GM18511 (cell line): ENCODE measurements at regions not wholly inside any gene's neighbourhood (a gene's known extent, or its start where the extent isn't known, plus 50 kb on each side); places are given as distances from the start of the nearest gene placed in this dataset.

Source experiments
- ATAC-seq: cut with Tn5 transposase; IDR thresholded peaks from one replicate; pipeline ENCODE4 v1.9.1; 2021; ENCODE audit warnings: mild to moderate bottlenecking, moderate library complexity; ENCODE audit not compliant: unreplicated experiment

DNA sequence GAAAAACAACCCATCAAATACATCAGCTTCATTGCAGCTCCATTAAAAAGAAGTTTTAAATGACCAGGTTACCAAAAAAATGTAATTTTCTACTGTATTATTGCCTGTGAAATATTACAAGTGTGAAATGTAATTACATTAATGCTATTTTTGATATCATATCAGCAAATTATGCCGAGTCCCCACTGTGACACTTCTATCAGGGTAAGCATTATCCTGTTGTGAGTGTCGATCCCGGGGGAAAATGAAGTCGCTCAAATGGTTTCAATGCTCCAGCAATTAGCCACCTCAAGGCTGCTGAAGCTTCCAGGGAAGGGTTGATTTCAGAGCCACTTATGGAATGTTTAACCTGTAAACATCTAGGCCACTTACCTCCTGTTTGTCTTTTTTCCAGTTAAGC lies 70.4 kb downstream of the RCN1 start:
- no peak for ATAC-seq

DNA sequence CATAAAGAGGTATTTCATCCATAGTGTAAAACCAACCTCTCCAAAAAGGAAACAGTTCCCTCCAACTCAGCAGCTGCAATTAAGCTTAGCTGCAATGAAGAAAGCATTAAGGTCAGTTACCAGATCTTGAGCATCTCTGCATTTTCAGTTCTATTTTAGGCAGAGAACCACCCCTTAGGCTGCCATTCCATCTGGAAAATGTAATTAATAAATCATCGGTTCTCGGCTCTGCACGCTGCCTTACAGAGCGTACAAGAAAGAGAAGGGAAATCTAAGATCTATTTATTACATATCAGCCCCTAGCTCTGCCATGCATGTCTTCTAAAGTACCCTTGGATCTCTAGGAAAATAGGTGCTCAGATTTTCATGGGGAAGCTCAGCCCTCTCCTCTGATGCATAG lies 71.5 kb downstream of the RCN1 start:
- ATAC-seq: no peak

DNA sequence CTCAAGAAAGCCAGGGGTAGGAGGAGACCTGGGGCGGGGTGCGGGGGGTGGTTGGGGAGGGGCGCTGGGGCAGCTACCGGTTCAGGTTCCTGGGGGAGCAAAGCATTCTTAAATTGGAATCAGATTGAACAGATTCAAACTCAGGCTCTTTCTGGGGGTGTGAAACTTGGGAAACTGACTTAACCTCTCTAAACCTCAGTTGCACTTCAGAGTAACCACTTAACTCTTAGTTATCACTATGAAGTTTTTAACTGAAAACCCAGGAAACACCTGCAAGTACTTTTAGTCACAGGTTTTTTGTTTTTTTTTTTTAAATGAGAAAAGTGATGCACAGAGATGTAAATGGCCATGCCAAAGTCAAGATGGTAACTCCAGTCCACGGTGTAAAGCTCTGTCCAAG lies 72.0 kb downstream of the RCN1 start:
- ATAC-seq: no peak

DNA sequence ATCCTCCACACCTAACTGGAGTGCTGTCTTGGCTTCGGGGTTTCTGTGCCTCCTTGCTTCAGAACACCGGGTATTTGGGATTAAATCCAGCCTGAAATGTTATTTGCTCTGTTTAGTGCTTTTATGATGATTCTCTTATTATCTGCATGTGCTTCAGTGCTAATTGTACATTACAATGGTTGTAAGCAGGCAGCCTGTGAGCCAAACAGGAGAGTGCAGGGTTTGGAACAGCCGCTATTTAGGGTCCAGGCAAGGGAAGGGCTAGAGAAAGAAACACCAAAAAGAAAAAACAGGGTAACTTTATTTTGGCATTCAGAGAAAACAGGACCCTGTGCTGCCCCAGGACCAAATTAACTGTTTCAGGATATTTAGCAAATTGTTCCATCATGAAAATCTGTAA lies 72.7 kb downstream of the RCN1 start:
- no peak for ATAC-seq

DNA sequence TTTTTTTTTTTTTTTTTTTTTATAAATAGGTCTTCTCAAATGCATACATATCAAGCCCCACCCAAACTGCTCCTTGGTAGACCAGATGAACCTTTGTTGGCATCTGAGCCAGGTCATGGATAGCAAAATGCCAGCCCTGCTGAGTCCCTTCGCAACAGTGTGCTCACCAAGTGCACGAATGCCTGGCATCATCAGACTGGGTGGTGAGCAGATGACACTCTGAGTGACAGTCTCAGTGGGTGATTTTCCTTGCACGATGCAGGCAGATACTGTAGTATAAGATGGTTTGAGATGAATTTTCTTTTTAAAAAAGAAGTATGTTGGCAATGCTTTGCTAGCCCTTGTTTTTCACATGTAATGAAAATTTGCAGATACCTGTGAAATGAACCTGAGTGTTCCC lies 74.0 kb downstream of the RCN1 start:
- no peak for ATAC-seq

DNA sequence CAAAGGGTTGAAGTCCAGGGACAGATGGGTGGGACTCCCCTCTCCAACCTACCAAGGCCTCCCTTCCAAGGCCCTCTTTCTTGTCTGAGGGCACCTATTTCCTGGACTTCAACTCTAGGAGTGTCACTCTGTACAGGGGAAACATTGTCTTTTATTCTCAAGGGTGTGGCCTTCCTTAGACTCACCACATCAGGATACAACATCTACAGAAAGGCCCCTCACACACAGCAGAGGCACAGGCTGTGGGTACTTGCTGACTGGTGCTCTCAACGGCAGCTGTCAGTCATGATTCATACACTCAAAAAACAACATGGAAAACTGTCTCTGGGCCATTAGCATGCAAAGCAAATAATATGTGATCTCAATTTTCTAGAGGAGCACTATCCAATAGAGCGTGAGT lies 78.0 kb downstream of the RCN1 start:
- no peak for ATAC-seq

DNA sequence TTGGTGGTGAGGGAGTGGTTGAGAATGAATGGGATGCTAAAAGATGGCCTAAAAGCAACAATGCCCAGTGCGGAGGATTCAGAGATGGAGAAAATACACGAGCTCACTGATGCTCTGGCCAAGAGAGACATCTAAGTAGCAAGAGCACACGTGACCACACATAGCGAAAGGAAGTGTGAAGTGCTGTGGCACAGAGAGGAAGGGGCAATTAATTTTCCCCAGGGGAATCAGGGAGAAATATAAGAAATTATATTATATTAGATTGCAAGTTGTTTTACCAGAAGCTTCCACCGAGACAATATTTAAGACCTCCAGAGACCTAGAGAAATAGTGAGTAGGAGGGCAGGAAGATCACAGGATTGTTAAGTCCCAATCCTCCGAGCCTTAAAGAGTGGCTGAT lies 80.6 kb downstream of the RCN1 start:
- no peak for ATAC-seq

DNA sequence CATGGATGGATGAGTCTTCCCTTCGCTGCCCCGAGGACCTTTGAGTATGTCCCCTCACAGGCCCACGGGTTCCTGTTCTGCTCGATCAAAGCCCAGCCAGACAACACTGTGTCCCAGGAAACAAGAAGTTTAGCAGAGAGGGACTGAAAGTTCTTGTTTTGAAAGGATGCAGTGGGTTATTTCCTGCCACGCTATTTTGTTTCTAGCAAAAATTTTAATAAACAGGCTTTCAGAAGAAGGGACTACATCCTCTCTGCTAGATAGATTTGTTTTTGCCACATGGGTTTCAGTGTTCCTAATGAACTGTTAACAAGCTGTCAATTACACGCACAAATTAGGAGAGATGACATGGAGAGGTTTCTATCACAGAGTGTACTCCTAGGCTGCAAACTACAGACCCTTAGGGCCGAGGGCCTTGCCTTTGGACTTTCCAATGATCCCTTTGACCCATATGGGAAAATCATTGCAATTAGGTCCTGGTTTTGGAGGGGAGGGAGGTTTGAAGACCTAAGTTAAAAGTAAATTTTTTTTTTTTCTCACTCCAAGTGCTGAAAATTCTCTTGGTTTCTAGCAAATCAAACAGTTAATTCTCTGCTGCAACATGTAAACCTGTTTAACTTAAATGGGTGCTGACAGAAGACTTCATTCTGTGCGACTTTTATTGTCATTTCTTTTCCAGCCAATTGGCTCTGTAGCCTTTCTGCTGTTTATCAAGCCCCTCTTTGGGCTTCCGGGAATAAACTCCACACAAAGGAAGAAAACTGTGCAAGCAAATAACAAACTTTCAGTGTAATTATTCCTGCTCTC lies 81.4 kb downstream of the RCN1 start:
- ATAC-seq: no peak

DNA sequence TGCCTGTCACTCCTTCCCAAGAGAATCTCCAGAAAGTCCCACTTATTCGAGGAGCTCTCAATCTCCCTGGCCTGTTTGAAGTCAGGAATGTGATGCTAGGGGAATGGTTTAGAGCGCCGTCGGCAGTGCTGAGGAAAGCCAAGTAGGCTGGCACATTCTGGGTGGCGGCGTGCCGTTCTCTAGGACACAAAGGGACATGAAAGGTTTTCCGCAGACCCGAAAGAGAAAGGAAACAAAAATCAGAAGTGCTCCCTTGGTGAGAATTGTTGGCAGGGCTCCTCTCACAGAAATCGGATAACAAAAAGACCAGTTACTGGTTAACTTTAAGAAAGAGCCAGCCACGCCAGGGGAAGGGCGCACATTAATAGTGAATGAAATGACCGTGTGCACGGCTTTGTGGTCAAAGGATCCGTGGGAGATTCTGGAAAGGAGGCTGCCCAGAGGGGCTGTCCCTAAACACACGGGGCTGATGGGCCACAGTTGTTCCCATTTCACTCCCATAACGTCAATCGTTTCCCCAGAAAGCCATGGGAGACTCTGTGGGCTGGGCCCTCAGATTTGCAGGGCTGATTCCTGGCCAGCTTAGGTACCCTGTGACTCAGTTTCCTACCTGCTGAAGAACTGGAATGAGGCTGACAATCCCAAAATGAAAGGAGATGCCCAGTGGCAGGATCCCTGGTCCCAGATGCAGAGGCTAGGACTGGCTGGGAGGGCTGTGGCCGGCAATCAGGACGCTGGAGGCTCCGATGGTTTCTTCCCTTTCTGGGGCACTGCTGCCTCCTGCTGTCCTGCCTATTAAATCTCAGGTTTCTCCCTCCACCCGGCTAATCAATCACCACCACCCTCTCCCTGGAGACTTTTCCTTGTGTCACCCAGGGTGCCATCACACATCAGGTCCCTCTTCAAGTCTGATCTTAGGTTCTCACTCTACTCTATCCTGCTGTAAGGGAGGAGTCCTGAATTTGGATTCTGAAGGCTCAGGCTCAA lies 82.3 kb downstream of the RCN1 start:
- peak; percentile 51 for ATAC-seq

DNA sequence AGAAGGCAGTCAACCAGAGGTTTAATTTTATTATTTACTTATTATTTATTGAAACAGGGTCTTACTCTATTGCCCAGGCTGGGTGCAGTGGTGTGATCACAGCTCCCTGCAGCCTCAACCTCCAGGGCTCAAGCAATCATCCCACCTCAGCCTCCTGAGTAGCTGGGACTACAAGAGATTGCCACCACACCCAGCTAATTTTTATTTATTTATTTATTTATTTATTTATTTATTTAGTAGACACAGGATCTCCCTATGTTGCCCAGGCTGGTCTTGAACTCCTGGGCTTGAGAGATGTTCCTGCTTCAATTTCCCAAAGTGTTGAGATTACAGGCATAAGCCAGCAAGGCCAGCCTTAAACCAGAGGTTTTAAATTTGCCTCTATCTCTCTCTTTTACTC lies 83.1 kb downstream of the RCN1 start:
- no peak for ATAC-seq

DNA sequence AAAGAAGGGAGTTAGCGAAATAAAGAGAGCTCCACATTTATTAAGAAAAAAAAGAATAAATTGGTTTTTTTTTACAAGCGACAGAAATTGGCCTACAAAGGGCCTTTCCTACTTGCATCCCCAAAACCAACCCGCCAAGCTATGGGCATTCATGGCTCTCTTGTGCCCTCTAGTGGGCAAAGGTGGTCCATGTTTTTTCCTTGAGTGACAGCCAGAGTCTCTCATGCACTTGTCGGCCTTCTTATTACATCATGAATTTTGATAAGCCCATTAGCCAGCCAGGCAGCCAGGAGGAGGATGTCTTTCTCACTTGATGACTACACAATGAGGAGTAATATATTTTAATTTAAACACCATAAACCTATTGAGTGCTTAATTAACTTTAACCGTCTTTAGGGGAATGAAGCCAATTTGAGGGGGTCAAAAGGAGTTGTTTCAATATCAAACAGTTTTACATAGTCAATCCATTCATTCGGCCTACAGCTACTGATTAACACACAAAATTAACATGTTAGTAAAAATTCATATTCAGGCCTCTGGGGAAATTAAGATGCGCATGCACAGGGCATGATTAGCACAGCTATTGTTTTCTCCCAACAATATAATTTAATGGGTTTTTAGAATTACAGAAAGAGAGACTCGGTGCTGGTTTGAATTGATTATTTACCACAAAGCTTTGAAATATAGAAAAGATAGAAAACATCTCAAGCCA lies 85.5 kb downstream of the RCN1 start:
- peak; percentile 80 for ATAC-seq

DNA sequence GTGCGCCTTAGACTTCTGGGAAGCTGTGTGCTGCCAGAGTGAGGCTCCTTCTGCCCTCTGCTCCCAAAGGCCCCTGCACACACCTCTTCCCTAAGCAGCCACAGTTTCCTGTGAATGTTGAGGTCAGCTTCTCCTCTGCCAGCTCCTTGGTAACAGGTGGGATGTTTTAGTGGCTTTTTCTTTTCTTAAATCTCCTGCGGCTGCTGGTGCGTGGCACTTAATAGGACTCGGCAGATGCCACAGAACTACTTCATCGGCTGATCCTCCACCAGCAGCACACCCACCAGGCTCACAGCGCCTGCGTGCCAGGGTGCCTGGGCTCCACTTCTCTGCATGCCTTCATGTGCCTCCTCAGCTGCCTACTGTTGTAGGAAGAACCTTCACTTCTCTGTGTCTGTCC lies 87.8 kb downstream of the RCN1 start:
- ATAC-seq: no peak

DNA sequence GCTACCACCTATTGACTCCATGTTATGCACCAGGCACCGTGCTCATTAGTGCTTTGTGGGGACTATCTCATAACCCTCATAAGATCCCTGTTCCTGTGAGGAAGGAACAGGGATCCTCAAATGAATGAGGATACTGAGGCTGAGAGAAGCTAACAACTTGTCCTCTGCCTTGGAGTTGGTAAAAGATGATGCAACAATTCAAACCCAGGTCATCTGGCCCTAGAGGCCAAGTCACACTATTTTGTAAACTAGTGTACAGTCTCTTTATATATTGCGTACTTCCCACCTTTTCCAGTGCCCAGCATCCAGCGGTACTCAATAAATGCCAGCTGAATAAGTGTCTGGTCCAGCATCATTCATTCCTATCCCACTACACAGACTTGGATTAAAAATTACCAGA lies 92.6 kb downstream of the RCN1 start:
- ATAC-seq: no peak

DNA sequence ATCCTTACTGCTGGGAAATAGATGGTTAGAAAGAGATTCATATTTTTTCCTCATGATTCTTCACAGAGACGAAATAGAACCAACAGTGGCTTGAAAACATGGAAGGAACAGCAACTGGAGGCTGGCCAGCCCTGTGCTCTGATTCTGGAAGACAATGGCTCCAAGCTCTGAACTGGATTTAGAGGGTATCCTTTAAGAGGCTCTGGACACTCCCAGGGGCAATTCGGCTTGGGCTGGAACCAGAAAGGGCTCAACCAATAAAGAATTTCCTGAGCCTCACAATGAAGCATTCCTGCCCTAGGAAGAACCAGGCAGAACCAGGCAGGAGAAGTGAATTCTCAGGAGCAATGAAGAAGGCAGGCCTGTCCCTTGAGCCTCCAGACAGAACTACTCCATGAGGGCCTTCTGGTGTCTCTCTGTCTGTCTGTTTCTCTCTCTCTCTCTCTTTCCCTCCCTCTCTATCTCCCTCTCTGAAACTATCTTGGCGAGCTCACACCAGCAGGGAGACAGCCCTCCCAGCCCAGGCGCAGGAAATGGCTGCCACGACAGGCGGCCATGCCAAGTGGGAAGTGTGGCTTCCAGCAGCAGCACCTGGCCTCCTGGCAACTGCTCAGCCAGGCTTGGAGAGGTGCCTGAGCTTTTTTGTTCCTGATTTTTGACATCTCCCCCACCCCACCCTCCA lies 93.3 kb downstream of the RCN1 start:
- peak; percentile 33 for ATAC-seq

DNA sequence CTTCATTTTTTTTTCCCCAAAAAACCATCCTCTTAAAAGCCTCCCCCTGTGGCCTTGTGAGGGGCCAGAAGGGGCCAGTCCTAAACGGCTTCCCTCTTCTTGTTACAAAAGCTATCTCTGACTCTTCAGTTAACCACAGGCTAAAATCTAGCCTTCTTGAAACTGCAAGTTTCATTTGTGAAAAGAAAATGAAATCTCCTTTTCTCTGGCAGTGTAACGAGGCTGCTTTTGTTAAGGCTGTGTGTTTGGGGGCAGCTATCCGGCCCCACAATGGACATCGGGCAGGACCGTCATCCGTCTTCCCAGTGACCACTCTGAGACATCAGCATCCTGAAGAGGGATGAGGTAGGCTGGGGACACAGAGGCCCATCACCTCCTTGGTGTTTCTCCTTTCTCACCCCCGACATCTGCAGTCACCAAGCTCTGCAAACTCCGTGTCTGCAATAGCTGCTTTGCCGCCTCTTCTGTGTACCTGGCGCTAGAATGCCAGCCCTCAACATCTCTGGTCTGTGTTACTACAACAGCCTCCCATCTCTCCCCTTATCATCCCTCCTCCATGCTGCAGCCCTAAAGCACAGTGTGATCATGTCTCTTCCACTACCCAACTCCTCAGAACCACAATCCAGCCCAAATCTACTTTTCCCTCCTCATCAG lies 94.0 kb downstream of the RCN1 start:
- peak; percentile 78 for ATAC-seq

DNA sequence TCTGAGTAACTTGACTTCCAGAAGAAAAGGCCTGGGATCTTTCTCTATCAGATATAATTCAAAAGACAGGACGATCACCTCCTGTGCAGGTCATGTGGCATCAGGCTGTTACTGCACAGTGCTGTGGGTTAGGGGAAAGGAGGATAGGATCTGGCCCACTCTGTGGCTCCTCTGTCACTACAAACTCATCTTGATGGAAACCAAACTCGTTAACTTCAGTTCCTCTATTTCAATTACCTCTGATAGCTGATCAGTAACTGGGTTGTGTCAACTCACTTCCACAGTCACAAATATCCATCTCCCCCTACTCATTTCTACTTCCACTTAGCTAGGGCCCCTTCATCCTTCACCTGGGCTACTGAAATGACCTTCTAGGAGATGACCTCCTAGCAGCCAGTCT lies 95.2 kb downstream of the RCN1 start:
- no peak for ATAC-seq

DNA sequence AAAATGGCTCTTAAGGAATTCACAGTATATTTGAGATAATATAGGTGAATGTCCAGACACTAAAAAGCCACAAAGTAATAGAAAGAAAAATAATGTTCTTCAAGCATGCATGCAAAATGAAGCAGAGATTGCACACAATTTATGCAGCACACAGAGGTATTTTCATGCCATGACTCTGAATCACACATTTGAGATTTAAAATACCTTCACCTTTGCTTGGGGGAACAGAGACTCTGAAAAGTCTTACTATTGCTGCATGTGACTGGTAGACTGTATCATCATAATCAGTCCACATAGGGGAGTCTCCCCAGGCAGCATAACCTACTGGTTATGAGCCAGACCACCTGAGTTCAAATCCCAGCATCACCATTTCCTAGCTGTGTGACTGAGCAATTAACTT lies 96.2 kb downstream of the RCN1 start:
- no peak for ATAC-seq

DNA sequence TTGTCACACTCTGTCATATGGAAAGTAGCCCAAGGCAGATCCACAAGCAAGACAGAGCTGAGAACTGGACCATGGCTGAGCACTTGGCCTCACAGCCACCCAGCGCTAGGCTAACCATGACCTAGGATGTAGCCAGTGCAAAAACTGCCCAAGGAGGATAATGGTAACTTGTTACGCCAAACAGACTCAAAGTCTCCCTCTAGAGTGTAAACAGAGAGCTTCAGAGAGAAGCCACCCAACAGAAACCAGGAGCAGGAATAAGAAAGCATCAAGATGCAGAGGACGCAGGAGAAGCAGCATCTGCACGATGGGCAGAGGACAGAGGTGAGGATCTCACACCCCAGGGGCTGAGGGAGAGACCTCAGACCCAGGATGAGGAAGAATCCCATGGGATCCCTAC lies 97.9 kb downstream of the RCN1 start:
- no peak for ATAC-seq

DNA sequence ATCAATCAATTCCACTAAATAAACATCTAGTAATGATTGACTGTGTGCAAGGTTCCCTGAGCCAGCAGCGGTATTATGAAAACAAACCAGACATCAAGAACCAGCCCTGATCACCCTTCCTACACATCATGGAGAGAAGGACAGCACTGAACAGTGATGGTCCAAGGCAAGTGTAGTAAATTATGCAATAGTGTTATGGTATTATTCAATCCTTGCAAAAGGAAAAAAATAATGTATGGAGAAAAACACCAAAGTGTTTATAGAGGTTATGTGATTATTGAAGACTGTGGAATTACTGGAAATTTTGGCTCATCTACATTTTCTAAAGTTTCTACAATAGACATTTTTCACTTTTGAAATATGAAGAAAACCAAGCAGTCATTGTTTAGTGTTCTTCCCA lies 105.3 kb downstream of the RCN1 start:
- ATAC-seq: no peak

DNA sequence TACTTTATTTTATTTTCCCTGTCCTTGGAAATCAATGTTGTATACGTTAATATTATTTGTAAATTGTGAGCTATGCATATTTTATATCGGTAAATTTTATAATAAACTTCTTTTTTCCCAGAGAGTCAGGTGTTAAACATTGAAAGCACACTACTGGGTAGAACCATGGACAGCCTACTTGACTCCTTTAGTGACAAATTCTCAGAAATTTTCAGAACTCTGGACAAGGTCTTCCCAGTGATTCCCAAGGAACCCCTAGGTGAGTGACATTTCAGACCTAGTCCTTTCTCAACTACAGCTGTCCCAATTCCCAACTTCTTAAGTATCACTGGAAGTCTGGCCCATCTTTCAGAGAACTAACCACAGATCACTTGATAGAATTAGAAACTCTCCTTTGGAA lies 107.2 kb downstream of the RCN1 start:
- ATAC-seq: no peak
